Ureter (tissue), 1 donor: ENCODE measurements at regions not wholly inside any gene's neighbourhood (a gene's known extent, or its start where the extent isn't known, plus 50 kb on each side); places are given as distances from the start of the nearest gene placed in this dataset.

Experiments used
- DNase-seq: peaks from one replicate; pipeline ENCODE4 v3.0.0-alpha.2; 2020; ENCODE audit warnings: low spot score
- donor health status: DM: yes; HTN: yes; CAD: no.

DNA sequence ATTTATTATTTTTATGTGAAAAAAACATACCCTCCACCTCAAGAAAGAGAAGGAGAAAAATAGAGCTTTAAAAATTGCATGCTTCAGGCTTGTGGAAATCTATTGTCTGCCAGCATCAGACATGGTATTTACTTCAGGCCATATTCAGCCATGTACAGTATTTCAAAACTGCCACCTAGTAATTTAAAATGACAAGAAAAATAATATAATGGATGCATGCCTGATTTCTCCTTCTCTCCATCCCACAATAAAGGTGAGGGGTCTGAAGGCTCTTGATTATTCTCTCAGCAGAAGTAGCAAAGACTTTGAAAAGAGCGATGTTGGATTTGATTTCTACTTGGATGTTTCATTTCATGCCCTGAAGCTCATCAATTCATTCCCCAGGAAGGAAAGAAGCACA, 250.7 kb downstream of the TBC1D4 start:
- no peak for DNase-seq

DNA sequence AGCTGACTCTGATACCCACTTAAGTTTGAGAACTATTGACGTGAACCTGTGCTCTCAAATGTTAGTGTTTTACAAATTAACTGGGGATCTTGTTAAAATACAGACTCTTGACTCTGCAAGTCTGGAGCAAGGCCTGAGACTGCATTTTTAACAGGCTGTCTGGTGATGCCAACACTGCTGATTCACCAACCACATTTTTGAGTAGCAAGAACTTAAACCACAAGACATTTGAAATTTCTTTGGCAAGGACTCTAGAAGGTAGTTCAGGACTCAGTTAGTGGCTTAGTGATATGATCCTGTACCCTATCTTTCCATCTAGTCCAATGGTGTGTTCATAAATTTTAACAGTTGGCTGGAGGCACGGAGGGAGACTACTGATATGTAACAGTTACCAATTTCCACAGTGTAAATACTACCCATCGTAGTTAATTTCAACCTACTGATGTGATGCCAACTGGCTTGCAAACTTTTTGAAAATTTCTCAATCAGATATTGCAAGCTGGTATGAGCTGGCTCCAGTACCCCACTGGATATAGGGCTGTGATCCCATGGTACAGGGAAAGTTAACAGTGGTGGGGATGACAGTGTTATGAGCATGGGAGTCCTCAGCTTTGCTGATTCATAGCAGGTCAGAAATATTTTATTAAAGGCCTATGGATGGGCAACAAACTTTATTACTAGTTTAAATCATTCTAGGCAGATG, 255.1 kb downstream of the TBC1D4 start:
- no peak for DNase-seq

DNA sequence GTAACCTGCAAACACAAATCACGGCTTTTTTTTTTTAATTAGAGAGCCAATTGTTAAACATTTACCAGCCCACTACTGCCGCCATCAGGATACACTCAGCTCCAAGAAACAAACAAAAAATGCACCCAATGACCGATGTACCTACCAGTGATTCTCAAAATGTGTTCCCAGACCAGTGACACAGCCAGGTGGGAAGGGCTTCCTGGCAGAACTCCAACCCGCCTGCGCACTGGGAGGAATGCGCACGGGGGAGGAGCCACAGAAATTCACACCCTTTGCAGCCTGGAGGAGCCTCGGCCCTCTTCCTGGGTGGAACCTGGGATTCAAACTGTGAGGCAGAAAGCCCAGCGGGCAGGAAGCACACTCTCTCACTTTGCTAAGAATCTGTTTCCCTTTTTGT, 255.9 kb downstream of the TBC1D4 start:
- no peak for DNase-seq

DNA sequence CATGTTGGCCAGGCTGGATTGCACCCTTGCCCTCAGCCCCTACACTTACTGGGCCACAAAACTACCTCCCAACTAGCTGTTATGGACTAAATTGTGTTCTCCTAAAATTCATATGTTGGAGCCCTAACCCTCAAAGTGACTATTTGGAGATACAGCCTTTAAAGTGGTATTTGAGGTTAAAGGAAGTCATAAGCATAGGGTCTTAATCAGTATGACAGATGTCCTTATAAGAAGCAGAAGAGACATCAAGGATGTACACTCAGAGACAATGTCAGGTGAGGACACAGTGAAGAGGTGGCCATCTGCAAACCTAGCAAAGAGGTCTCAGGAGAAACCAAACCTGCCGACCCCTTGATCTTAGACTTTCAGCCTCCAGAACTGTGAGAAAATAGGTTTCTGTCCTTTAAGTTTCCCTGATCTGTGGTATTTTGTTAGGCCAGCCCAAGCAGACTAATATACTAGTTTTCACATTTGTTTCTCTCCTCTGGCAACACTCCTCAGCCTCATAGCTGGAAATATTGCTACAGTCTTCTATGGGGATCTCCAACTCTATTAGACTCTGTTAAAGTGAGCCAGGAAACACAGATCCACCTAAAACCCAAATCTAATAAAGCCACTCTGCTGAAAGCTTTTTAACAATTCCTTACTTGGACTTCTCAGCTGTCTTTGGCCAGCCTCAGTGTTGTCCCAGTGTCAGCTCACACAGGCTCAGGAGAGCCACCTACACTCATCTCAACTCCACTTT, 256.5 kb downstream of the TBC1D4 start:
- no peak for DNase-seq

DNA sequence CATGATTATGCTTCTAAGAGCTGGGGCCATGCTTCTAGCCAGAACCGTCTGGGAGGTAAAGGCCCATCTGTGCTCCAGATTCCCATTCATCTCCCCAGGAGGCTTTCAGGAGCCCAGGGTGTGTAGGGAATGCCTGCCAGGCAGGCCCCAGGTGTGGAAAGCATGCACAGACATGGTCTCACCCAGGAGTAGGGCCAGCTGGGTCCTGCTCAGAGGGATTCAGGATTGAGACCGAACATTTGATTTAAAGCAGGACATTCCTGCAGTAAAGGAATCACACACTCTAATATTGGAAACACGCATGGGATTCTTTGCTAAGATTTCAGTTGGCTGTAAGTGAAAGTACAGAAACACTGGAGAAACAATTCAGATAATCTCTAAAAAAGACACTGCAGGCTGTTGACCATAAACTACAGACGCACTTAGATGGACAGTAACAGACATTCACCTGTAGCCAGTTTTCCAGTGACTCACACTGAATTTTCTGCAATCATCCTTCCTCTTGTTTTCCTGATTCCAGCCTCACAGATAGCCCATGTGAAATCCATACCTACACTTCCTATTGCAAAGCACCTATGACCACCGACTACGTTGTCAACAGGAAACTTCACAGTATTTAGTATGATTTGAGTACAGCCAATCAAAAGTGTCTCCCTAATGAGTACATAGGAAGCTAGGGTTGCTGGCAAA, 257.8 kb downstream of the TBC1D4 start:
- DNase-seq = no peak

DNA sequence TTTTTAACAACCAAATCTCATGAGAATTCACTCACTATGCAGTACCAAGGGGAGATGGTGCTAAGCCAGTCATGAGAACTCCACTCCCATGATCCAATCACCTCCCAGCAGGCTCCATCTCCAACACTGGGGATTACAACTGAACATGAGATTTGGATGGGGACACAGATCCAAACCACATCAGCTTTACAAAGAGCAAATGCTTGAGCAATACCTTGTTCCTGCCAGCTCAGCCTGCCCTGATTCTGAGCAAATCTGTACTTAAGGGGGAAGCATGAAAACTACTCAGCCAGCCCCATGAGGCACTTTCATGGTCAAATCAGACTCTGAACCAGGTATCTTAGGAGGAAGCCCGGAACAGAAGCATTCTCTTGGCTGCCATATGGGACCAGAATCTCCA, 259.9 kb downstream of the TBC1D4 start:
- no peak for DNase-seq

DNA sequence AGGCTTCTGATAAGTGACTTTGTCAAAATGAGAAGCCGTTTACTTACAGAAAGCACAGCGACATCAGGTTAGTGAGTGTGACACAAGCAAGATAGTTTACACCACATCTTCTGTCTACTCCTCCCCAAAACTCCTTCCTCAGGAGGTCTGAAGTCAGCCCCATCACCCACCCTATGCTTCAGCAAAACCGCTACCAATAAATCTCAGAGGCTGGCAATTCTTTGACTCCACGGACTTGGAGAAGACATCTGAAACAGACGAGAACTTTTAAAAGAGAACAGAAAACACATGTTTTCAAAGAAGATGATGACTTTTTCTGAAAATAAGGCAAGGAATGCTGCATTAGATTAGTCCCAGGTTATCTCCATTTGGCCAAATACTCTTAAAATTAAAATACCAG, 261.1 kb downstream of the TBC1D4 start:
- no peak for DNase-seq

DNA sequence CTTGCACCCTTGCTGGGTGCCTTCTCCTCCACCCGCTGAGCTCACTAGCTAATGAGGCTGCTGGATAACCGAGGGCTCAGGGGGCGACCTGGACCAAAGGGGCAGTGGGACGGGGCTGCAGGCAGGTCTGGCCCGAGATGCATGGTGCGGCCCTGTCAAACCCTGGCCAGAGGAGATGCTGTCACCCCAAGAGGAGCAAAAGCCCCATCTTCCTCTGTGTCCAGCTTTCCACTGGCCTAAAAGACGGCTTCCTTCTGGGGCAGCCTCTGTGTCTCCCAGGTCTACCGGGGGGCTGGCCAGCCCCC, 261.8 kb downstream of the TBC1D4 start:
- no peak for DNase-seq

DNA sequence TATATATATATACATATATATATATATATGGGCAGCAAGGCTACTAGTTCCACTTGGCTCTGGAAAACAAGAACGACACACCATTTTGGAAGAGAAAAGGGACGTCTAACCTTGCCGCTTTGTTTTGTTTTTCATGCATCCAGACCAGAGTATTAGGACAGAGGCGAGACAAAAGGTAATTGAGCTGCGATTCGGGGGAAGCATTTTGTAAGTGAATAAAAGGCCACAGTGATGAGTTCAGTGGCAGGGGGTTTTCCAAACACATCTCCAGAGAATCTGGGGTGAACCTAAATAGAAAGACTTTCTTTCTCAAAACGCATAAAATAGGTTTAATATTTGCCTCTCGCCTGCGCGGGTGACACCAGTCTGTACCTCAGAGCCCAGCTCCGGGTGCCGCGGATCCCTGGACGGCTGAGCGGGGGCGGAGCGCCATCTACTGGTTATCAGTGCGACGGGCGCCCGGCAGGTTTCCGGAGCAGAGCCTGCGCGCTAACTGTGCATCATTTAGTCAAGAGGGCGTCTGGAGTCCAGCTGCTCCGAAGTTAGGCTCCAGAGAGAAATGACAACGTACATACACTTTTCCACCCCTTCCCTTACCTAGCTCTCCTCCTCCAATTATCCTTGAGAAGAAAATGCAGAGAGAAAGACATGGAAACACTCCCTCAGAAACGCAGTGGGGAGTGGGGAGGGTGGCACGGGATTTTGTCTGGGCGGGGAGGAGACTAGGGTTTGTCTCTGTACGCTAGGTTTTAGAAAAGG, 262.3 kb downstream of the TBC1D4 start:
- peak; percentile 89 for DNase-seq

DNA sequence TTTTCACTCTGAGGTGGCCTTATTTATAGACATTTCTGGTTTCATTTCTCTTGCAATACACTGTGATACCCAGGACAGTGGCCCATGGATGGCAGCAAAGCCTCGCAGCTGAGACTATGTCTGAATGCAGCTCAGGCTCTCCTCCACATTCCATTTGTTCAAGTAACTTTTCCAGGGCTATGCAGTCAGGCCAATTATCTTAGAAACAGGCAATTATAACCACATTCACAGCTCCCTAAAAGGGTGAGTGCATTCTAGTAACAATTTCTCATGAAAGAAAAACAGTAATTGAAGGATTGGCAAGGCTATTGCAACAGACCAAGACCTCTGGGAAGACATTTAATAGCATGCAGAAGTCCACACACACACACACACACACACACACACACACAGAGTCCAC, 264.0 kb downstream of the TBC1D4 start:
- no peak for DNase-seq

DNA sequence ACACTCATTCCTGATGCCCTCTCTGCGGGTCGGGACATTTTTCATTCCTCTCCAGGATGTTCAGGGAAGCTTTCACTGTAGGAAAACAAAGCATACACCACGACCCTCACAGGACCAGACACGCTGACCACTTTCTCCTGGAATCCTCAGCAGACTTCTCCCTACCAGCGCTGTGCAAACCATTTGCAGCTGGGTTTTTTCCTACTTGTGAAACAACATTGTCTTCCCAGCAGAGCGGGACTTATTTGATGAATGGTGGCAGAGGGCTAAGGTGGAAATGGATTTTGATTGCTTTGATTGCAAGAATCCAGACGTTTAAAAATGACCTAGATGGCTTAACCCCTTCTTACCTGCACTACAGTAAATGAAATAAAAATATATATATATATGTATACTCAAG, 265.9 kb downstream of the TBC1D4 start:
- no peak for DNase-seq

DNA sequence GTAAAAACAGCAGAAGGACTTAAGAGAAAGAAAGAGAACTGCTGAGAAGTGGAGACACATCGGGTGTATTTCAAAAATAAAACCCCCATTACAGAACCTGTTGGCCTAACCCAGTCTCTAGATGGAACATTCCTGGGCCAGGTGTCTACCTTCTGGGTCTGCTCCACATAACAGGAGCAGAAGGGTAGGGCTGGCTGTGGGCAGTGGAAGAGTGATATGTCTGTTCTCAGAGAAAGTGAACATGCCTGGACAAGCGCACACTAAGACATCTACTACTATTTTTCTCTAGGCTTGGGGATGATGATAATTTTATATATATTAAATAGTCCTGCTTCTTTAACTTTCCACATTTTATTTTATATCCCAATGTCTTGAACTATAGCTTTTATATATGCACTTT, 267.1 kb downstream of the TBC1D4 start:
- DNase-seq = no peak

DNA sequence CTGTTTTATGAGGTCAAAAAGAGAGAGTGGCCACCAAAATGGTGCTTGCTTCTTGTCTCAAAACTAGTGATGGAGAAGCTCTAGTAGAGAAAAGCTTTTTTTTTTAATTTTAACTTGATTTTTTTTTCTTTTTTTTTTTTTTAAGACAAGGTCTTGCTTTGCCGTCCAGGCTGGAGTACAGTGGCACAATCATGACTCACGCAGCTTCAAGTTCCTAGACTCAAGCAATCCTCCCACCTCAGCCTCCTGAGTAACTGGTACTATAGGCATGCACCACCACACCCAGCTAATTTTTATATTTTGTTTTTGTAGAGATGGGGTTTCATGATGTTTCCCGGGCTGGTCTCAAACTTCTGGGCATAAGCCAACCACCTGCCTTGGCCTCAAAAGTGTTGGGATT, 279.0 kb downstream of the TBC1D4 start:
- no peak for DNase-seq

DNA sequence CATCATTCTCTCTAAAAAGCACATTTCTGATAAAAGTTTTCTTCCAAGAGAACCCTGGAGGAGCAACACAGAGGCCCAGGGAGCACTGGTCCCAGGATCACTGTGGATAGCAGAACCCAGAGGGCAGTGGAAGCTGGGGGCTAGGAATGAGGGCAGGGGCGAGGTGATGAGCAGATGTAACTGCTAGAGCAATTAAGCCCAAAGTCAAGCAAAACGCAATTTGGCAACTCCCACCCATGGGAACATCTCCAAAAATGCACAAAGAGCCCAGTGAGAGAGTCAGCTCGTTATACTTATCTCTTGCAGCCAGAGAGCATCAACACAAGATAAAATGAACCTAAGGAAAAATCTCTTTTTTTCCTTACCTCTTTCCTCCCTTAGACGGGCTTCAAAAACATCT, 284.2 kb downstream of the TBC1D4 start:
- DNase-seq = no peak

DNA sequence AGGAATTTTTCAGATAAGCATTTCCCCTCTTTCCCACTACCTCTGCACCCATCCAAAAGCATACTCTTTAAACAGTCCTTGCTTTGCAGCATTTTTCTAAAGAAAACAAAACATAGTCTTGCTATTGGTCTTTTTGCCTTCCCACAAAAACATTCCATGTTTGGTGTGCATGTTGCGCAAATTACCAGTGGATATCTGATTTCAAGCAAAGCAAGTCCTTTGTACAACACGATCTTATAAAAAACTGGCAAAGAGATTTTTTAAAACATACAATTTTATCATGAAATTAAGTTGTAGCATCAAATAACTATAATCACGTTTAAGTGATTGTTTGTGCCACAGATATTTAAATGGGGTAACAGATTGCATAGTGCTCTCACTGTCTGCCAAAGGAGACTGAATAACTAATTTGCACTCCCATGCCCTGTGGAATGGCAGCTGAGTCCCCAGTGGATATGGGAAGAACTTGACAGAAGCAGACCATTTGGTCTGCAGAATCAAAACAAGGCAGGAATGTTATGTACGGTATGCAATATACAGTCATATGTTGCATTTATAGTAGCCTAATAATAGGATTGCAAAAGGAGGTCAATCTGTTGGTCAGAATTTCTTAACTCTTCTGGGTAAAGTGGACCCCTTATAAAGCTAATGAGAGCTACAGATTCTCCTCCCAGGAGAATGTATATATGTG, 285.7 kb downstream of the TBC1D4 start:
- no peak for DNase-seq

DNA sequence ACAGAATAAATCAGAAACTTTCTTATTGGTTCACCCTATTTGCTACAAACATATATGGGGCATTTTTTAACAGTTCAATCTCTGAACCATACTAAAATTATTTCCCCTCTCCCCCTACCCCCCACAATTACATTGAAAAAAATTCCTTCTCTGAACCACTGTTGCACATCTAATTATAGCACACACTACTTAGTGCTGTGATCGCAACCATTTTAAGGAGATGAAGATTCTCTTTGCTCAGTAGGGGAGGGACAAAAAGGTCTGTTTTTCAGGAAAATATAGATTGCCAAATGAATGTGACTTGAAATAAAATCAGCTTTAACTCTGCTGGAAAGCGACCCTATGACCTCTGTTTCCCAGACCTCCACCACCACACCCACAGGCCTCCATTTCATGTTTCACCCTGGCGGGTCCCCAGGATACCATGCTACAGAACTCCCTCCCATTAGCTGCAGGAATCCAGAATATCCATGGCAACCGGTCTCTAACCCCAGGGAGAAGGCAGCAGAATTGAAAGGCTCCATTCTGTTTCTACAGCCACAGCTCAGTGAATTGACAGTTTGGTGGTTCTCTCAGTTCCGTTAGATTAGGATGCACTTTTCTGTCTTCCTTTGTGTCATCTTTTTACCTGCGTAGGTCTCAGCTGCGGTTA, 286.3 kb downstream of the TBC1D4 start:
- DNase-seq = no peak

DNA sequence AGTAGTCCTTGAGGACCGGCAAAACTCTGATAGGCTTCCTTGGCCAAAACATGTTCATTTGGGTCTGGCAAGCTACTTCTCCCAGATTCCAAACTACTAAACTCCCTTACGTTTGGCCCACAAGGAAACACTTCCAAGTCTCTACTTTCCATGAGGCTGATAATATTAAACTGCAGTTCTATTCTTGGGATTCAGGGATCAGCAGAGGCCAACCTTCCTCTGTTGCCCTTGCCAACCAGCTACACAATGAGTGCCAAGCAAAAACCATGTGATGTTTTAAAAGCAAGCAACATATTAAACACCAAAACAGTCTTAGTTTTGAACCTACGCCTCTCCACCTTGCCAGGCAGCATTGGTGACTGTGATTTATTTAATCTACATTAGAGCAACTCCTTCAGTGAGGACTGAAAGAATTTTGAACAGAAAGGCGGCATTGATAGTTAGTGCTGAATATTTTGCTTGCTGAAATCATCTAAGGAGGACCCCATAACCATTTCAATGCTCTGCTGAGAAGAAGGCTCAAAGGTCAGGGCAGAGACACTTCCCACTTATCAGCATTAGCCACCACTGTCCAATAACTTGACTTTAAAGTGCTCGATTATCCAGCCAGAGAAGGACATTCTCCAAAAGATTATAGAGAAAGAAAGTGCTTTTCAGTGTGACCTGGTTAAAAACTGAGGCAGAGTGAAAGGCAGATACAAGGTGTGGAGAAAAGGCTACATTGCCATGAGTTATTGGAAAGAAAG, 287.1 kb downstream of the TBC1D4 start:
- DNase-seq = no peak

DNA sequence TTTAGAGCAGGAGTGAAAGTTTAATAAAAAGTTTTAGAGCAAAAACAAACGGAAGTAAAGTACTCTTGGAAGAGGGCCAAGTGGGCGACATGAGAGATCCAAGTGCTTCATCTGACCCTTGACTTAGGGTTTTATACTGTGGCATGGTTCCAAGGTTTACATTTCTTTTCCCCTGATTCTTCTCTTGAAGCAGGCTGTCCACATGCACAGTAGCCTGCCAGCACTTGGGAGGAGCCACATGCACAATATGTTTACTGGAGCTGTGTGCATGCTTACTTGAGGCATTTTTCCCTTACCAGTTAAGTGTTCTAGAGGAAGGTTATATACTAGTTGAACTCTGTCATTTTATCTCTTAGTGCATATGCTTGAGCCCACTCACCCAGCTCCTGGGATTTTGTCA, 295.6 kb downstream of the TBC1D4 start:
- DNase-seq = no peak

DNA sequence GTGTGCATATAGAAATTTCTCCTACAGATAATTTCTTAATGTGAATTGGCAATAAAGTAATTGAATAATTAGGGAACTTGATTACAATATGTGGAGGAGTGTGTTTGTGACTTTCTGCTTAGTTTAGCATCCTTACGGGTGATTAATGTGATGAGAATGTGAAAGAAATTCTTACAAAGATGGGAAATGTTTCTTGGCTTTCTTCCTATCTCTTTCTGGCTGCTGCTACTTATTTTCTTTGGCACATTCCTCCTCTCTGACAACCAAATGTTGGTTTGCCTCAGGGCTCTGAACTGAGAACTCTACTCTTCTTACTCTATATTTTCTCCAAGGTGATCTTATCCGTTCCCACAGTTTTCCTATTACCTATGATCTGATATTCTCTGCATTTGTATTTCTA, 300.1 kb downstream of the TBC1D4 start:
- no peak for DNase-seq

DNA sequence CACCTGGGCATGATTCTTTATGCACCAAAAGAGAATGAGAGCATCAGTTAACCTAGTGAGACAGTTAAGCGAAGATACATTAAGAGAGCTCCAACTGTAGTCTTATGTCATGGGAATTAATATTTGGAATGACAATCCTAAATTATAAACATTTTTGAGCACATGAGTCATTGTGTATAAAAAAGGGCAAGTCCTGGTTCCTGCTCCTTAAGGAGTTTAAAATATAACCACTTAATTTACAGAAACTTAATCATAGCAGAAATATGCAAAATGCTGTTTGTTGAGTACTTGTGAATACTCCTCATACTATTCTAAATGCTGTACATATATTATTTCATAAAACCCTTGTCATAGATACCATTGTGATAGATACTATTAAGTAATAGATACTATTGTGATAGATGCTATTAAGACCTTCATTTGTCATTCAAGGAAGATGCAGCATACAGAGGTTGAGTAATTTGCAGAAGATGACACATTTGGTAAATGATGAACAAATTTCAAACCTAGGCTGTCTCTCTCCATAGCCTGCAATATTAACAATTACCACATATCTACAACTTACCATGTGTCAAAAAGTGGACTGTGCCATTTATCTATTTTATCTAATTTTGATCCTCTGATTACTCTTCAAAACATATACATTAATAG, 301.0 kb downstream of the TBC1D4 start:
- no peak for DNase-seq
